HG02981 (cell line): ENCODE measurements at regions not wholly inside any gene's neighbourhood (a gene's known extent, or its start where the extent isn't known, plus 50 kb on each side); places are given as distances from the start of the nearest gene placed in this dataset.
"Not testable (repeated sequence)": the region's sequence is repeated elsewhere in the genome, so short reads cannot be mapped to it uniquely, and the experiment has no call there.

Experiments
- ATAC-seq: cut with Tn5 transposase; IDR thresholded peaks from one replicate; pipeline ENCODE4 v1.9.1; 2021; ENCODE audit warnings: mild to moderate bottlenecking, moderate library complexity; ENCODE audit not compliant: unreplicated experiment

- no peak for ATAC-seq
Measured at GRCh38 chr3:104165866-104166265, 1200.8 kb upstream of the ALCAM start.

GRCh38 chr3:104168386-104168785 lies 1198.3 kb upstream of the ALCAM start:
- no peak for ATAC-seq

GRCh38 chr3:104175696-104176095 lies 1191.0 kb upstream of the ALCAM start:
- ATAC-seq = no peak

GRCh38 chr3:104176706-104177105 lies 1190.0 kb upstream of the ALCAM start:
- ATAC-seq = no peak

GRCh38 chr3:104178680-104179079 lies 1188.0 kb upstream of the ALCAM start:
- ATAC-seq = no peak

GRCh38 chr3:104180906-104181305 lies 1185.8 kb upstream of the ALCAM start:
- ATAC-seq = no peak

- ATAC-seq = no peak
Measured at GRCh38 chr3:104190681-104191080, 1176.0 kb upstream of the ALCAM start.

- no peak for ATAC-seq
Measured at GRCh38 chr3:104198131-104198530, 1168.6 kb upstream of the ALCAM start.

GRCh38 chr3:104206925-104207324 lies 1159.8 kb upstream of the ALCAM start:
- no peak for ATAC-seq

- no peak for ATAC-seq
Measured at GRCh38 chr3:104214277-104214676, 1152.4 kb upstream of the ALCAM start.

GRCh38 chr3:104214937-104215336 lies 1151.8 kb upstream of the ALCAM start:
- ATAC-seq = no peak

- not testable (repeated sequence) for ATAC-seq
Measured at GRCh38 chr3:104219046-104219445, 1147.7 kb upstream of the ALCAM start.

- ATAC-seq = no peak
Measured at GRCh38 chr3:104234442-104235194, 1132.1 kb upstream of the ALCAM start.

GRCh38 chr3:104244680-104245220 lies 1122.0 kb upstream of the ALCAM start:
- ATAC-seq = no peak

- ATAC-seq = no peak
Measured at GRCh38 chr3:104245261-104245660, 1121.4 kb upstream of the ALCAM start.

- ATAC-seq = no peak
Measured at GRCh38 chr3:104245981-104246380, 1120.7 kb upstream of the ALCAM start.

- ATAC-seq = no peak
Measured at GRCh38 chr3:104257486-104257885, 1109.2 kb upstream of the ALCAM start.

- no peak for ATAC-seq
Measured at GRCh38 chr3:104263477-104263876, 1103.2 kb upstream of the ALCAM start.

- ATAC-seq = not testable (repeated sequence)
Measured at GRCh38 chr3:104266219-104266618, 1100.5 kb upstream of the ALCAM start.

- ATAC-seq = no peak
Measured at GRCh38 chr3:104269771-104270170, 1096.9 kb upstream of the ALCAM start.

- no peak for ATAC-seq
Measured at GRCh38 chr3:104273046-104273649, 1093.6 kb upstream of the ALCAM start.

GRCh38 chr3:104275199-104275598 lies 1091.5 kb upstream of the ALCAM start:
- no peak for ATAC-seq
